ENCODE measurements at regions not wholly inside any gene's neighbourhood (a gene's known extent, or its start where the extent isn't known, plus 50 kb on each side); places are given as distances from the start of the nearest gene placed in this dataset.

DNA sequence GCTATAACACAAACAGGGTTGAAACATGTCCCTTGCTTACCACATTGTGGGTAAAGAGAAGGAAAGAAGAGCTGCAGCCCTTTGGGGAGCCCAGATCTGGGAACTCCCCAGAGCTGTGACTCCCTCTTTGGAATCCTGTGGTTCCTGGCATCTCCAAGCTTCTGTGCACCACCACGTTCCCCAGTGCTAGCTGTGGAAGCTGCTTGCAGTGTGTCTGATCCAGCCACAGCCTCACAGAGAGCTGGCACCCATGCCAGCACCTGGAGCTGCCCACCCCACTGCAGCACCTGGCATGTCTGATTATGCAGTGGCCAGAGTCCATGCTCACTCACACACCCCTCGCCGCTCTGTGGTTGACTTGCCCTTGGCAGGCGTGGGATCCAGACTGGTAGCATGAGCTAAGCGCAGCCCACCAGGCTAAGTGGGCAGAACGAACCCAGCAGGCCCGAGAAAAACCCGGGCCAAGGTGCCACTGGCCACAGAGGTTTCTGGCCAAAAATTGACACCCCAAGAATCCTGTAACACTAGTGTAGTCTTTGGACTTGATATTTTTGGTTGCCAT, 252.6 kb upstream of the KCNJ16 start:
- Mint-ChIP-seq H3K4me3 (no peak overlapping the region), H3K9me3 (peaks cover 3% of the 10 kb centered on the region)
- DNase-seq (ENCODE audit: low read depth, low spot score): no peak

DNA sequence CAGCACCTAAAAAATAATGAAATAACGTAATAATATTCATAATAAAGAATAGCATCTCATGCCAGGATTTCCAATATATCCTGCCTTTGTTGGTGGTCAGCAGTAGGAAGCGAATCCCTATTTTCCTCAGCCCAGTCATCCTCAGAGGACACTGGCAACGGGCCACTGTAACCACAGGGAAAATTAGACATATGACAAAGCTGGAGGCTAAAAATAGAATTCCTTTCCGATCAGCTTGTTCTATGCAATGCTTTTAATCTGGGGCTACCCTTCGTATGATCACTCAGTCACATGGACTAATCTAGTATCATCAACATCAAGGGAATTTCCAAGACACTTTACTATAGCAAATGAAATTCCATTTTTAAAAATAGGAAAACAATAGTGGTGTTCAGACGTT, 246.9 kb upstream of the KCNJ16 start:
- TF ChIP-seq, protein P1, sequence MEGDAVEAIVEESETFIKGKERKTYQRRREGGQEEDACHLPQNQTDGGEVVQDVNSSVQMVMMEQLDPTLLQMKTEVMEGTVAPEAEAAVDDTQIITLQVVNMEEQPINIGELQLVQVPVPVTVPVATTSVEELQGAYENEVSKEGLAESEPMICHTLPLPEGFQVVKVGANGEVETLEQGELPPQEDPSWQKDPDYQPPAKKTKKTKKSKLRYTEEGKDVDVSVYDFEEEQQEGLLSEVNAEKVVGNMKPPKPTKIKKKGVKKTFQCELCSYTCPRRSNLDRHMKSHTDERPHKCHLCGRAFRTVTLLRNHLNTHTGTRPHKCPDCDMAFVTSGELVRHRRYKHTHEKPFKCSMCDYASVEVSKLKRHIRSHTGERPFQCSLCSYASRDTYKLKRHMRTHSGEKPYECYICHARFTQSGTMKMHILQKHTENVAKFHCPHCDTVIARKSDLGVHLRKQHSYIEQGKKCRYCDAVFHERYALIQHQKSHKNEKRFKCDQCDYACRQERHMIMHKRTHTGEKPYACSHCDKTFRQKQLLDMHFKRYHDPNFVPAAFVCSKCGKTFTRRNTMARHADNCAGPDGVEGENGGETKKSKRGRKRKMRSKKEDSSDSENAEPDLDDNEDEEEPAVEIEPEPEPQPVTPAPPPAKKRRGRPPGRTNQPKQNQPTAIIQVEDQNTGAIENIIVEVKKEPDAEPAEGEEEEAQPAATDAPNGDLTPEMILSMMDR (conservative IDR thresholded peaks at IDR 0.05): no peak
- Mint-ChIP-seq H3K4me1 (no peaks in the 10 kb centered on the region), H3K27me3 (ENCODE audit: low read depth) (no peaks in the 10 kb centered on the region), H3K36me3 (ENCODE audit: low read depth) (no peaks in the 10 kb centered on the region), H3K27ac (ENCODE audit: unreplicated experiment) (no peak overlapping the region), H3K9me3 (no peaks in the 10 kb centered on the region), H3K4me3 (no peak overlapping the region)
- no peak for DNase-seq (ENCODE audit: low read depth, low spot score)

More for the DNA sequence above, 252.6 kb upstream of the KCNJ16 start:
- Mint-ChIP-seq H3K27me3 (ENCODE audit: low read depth) (no peaks in the 10 kb centered on the region), H3K27ac (ENCODE audit: unreplicated experiment) (no peak overlapping the region), H3K4me1 (no peaks in the 10 kb centered on the region), H3K36me3 (ENCODE audit: low read depth) (no peaks in the 10 kb centered on the region)
- TF ChIP-seq, protein P1 (conservative IDR thresholded peaks at IDR 0.05): no peak

DNA sequence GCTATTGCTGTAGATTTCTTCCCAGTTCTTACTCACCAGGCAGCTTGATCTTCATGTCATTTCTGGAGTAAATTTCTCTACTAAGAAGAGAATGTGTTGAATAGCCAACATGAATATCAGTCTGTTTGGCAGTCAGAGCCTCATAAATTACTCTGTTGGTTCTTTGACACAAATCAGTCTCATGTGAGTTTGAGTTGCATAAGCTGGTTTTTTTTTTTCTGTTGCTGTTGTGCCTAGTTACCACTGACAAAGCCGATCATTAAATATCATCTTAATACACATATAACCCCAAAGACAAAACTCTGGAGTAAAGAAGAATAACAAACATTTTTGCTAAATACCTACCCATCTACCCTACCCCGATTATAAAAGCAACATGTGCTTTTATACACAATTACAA, 240.5 kb upstream of the KCNJ16 start:
- Mint-ChIP-seq H3K9me3 (peaks cover 7% of the 10 kb centered on the region), H3K4me3 (no peak overlapping the region)

DNA sequence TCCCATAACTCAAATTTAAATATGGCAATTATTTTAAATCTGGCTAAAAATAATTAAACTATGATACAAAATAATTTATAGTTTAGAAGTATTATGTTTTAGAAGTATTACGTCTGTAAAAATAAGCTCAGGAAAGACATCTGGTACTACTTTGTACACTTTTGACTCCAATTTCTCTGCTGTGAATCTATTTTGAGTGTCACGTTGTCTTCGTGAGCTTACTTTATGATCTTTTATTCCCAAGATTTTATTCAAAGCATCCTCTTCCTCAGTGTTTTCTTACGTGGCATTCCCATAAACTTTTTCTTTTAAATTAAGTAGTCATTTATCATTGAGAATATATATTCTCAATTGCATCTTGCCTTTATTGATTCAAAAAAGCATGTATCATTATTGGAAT, 223.3 kb upstream of the KCNJ16 start:
- TF ChIP-seq, protein P1 (conservative IDR thresholded peaks at IDR 0.05): no peak
- Mint-ChIP-seq H3K4me3 (no peak overlapping the region), H3K36me3 (ENCODE audit: low read depth) (no peaks in the 10 kb centered on the region), H3K4me1 (peaks cover 12% of the 10 kb centered on the region), H3K9me3 (peaks cover 20% of the 10 kb centered on the region), H3K27ac (ENCODE audit: unreplicated experiment) (no peak overlapping the region), H3K27me3 (ENCODE audit: low read depth) (no peaks in the 10 kb centered on the region)
- DNase-seq (ENCODE audit: low read depth, low spot score): no peak

More for the DNA sequence above, 240.5 kb upstream of the KCNJ16 start:
- no peak overlapping the region for H3K27ac Mint-ChIP-seq (ENCODE audit: unreplicated experiment)
- no peaks in the 10 kb centered on the region for H3K4me1 Mint-ChIP-seq
- TF ChIP-seq, protein P1 (conservative IDR thresholded peaks at IDR 0.05): no peak
- no peaks in the 10 kb centered on the region for H3K36me3 Mint-ChIP-seq (ENCODE audit: low read depth)
- no peaks in the 10 kb centered on the region for H3K27me3 Mint-ChIP-seq (ENCODE audit: low read depth)
- DNase-seq (ENCODE audit: low read depth, low spot score): no peak

DNA sequence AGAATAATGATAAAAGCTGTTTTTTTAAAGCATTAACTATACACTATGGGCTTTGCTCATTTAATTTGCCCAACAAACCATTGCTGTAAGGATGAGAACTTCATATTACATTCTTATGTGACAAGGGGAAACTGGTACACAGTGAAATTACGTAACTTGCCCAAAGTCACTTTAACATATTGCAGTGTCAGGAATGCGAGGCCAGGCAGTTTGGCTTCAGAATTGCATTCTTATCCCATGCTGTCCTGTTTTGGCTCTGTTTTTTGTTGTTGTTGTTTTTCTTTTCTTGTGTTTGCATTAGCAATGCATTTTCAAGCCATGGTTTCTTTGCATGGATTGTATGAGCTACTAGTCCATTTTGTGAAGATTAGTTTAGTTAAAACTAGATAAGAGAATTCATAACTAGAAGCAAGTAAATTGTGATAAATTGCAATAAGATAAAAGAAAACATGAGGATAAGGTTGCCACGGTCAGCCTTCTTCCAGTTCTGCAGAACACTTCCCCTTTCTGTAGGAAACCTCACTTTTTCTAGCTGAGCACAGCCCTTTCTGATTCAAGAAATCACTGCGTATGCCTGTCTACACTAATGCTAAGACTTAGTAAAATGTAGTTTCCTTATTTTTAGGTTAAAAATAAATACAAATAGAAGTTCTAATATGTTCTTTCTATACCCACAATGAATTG, 221.3 kb upstream of the KCNJ16 start:
- Mint-ChIP-seq H3K36me3 (ENCODE audit: low read depth) (peaks cover 6% of the 10 kb centered on the region), H3K9me3 (peaks cover 26% of the 10 kb centered on the region), H3K27ac (ENCODE audit: unreplicated experiment) (no peak overlapping the region), H3K27me3 (ENCODE audit: low read depth) (no peaks in the 10 kb centered on the region), H3K4me3 (no peak overlapping the region), H3K4me1 (peaks cover 12% of the 10 kb centered on the region)
- TF ChIP-seq, protein P1 (conservative IDR thresholded peaks at IDR 0.05): no peak
- DNase-seq (ENCODE audit: low read depth, low spot score): no peak
